ENCODE measurements at regions not wholly inside any gene's neighbourhood (a gene's known extent, or its start where the extent isn't known, plus 50 kb on each side); places are given as distances from the start of the nearest gene placed in this dataset.

DNA sequence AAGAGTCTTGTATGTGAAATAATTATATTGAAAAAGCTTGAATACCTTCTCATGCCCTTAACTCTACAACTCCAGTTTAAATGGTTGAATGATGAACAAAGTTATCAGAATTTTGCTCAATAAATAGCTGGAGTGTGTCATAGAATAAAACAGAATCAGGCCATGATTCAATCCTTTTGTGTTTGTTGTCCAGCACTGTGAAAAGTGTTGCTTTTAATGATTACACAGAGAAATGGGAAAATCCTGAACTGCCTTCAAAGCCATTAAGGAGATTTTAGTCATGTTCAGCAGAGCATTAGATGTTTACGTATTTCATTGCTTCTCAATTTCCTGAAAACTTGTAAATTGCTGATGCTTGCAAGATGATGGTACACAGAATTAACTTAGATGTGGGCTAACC lies 262.9 kb upstream of the BTBD3 start:
- ATAC-seq (replicated peaks) (no peak), DNase-seq (no peak)
- Mint-ChIP-seq H3K36me3 (ENCODE audit: insufficient read depth) (no peaks in the 10 kb centered on the region), H3K9me3 (peaks cover 8 to 9% of the 10 kb centered on the region in 2 donors), H3K27ac (no peak overlapping the region), H3K4me1 (ENCODE audit: low read depth in 2 of 2) (no peaks in the 10 kb centered on the region), H3K4me3 (no peak overlapping the region), H3K27me3 (no peaks in the 10 kb centered on the region)

DNA sequence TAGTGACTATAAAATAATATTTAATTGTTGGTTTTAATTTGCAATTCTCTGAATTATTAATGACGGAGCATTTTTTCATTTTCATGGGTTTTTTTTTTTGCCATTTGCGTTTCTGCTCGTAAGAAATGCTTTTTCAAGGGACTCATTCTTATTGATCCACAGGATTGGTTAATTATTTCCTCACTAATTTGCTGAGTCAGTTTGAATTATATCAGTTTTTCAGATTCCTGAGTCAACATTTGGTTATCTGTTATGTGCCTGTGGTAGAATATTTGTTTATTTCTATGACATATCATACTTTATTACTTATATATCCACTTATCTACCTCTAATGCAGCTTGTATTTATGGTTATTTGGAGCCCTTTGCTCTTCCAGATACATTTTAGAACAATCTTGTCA lies 257.0 kb upstream of the BTBD3 start:
- ATAC-seq (replicated peaks) (no peak), DNase-seq (no peak)
- Mint-ChIP-seq H3K9me3 (peaks cover 0 to 8% of the 10 kb centered on the region in 2 donors), H3K4me1 (ENCODE audit: low read depth in 2 of 2) (no peaks in the 10 kb centered on the region), H3K27ac (no peak overlapping the region), H3K27me3 (no peaks in the 10 kb centered on the region), H3K4me3 (no peak overlapping the region), H3K36me3 (ENCODE audit: insufficient read depth) (no peaks in the 10 kb centered on the region)

DNA sequence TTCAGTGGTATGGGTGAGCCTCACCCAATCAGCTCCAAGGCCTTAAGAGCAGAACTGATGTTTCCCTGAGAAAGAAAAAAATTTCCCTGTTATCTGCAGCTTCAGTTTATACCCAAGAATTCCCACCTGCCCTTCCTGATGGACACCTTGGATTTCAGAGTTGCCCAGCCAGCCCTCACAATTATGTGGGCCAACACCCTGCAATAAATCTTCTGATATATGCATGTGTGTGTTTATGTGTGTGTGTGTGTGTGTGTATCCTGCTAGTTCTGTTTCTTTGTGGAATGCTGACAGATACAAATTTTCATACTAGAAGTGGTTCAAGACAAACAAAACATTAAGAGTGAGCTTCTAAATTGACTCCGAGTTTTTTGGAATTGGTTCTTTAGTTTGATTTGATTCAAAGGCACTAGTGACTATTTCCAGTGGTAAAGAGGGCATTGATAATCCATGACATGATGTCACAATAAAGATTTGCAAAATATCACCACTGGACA lies 246.6 kb upstream of the BTBD3 start:
- Mint-ChIP-seq H3K27me3 (no peaks in the 10 kb centered on the region), H3K9me3 (peaks cover 10 to 19% of the 10 kb centered on the region in 2 donors), H3K4me3 (no peak overlapping the region), H3K27ac (no peak overlapping the region), H3K4me1 (ENCODE audit: low read depth in 2 of 2) (no peaks in the 10 kb centered on the region), H3K36me3 (ENCODE audit: insufficient read depth) (no peaks in the 10 kb centered on the region)
- DNase-seq (no peak), ATAC-seq (replicated peaks) (no peak)

DNA sequence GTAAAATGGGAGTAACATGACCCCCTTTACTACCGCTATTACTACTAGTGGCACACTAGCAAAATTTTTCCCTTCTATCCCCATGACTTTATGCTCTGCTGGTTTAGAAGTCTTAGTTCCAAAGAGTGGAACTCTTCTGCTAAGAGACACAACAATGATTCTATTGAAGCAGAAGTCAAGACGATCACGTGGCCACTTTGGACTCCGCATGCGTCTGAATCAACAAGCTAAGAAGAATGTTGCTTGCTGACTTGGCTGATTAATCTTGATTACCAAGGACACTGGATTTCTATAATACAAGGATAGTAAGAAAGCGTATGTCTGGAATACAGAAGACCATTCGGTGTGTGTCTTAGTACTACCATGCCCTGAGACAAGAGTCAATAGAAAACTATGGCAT lies 244.7 kb upstream of the BTBD3 start:
- ATAC-seq (replicated peaks) (no peak), DNase-seq (no peak)
- peaks cover 10 to 19% of the 10 kb centered on the region in 2 donors for H3K9me3 Mint-ChIP-seq
- H3K4me1 Mint-ChIP-seq (ENCODE audit: low read depth in 2 of 2) = no peaks in the 10 kb centered on the region
- no peaks in the 10 kb centered on the region for H3K27me3 Mint-ChIP-seq
- H3K4me3 Mint-ChIP-seq = no peak overlapping the region
- H3K36me3 Mint-ChIP-seq (ENCODE audit: insufficient read depth) = no peaks in the 10 kb centered on the region
- H3K27ac Mint-ChIP-seq = no peak overlapping the region

DNA sequence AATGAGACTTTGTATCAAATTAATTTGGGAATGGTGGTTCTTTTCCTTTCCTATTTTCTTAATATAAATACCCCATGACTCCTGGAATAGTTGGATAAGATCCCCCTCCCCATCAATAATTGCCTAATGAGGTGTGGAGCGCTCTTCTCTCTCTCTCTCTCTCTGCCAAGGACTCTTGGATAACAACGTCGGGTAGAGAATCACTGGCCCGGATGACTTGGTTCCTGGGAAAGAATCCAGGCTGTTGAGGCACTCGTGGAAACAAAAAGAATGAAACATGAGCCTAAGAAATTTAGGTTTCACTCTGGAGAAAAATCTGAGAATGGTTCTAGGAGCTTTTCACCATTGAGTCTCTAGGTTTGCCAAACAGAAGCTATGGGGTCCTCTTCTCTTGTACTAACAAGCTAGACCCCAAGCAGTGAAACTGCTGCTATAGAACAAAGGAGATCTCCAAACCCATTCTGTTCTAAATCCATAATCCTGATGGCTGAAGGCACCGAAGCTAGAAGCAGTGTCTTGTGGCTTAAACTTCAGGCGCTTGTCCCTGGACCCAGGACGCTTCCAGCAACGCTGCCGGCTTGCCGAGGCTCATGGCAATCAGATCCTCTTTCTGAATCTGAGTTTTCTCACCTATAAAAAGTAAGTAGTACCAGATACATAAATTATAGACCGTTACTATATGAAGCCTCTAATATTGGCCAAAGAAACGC lies 241.6 kb upstream of the BTBD3 start:
- Mint-ChIP-seq H3K36me3 (ENCODE audit: insufficient read depth) (no peaks in the 10 kb centered on the region), H3K4me1 (ENCODE audit: low read depth in 2 of 2) (no peaks in the 10 kb centered on the region), H3K4me3 (no peak overlapping the region), H3K9me3 (peaks cover 6% of the 10 kb centered on the region in 2 donors), H3K27me3 (no peaks in the 10 kb centered on the region), H3K27ac (no peak overlapping the region)
- ATAC-seq (replicated peaks) = no peak
- DNase-seq = no peak

DNA sequence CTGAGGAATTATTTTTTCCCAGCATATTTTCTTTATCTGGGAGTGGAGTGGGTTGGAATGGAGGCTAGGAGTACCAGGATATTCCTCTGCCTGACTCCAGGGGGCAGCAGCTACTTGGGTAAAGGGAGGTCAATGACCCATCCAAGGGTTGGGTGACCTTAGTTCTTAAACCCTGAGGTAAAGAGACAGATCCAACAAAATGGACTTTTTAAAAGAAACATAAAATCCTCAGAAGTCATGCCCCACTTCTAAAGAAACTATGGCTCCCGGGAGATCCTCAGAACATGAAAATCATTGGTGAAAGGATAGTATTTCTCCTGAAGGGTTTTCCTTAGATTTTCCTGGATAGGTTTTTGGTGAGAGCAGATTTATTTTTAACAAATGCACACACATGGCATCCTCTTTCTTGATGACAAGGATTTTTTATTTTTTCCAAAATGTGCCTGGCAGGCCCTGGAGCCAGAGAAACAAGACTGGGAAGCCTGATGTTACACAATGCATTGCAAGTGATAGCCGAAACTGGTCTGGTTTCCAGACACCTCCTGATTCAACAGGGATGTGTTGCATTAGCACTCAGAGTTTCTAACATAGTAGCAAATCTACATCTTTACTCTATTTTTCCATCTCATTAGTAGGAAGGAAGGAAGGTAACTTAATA lies 240.9 kb upstream of the BTBD3 start:
- no peak overlapping the region for H3K4me3 Mint-ChIP-seq
- H3K27ac Mint-ChIP-seq = no peak overlapping the region
- no peak for ATAC-seq (replicated peaks)
- H3K9me3 Mint-ChIP-seq = peaks cover 6 to 7% of the 10 kb centered on the region in 2 donors
- H3K27me3 Mint-ChIP-seq = no peaks in the 10 kb centered on the region
- H3K36me3 Mint-ChIP-seq (ENCODE audit: insufficient read depth) = no peaks in the 10 kb centered on the region
- H3K4me1 Mint-ChIP-seq (ENCODE audit: low read depth in 2 of 2) = no peaks in the 10 kb centered on the region
- no peak for DNase-seq

DNA sequence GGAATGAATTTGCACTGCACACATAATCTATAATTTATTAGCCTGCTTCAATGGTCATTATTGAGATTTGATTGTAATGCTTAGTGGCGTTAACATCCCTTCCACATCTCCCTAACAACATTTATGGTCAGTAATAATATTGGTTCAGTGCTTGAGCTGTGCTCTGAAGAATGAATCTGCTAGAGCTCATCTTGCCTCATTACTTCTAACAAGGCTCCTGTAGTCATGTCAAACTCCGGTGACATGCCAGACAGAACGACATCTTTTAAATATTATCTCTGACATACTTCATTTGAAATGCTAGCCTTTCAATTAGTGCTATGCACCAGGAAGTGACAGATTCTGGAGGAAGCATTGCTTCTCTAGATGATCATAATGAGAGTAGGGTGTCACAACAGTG lies 240.3 kb upstream of the BTBD3 start:
- Mint-ChIP-seq H3K4me1 (ENCODE audit: low read depth in 2 of 2) (no peaks in the 10 kb centered on the region), H3K27me3 (no peaks in the 10 kb centered on the region), H3K36me3 (ENCODE audit: insufficient read depth) (no peaks in the 10 kb centered on the region), H3K27ac (no peak overlapping the region), H3K9me3 (peaks cover 6 to 7% of the 10 kb centered on the region in 2 donors), H3K4me3 (no peak overlapping the region)
- DNase-seq (no peak), ATAC-seq (replicated peaks) (no peak)

DNA sequence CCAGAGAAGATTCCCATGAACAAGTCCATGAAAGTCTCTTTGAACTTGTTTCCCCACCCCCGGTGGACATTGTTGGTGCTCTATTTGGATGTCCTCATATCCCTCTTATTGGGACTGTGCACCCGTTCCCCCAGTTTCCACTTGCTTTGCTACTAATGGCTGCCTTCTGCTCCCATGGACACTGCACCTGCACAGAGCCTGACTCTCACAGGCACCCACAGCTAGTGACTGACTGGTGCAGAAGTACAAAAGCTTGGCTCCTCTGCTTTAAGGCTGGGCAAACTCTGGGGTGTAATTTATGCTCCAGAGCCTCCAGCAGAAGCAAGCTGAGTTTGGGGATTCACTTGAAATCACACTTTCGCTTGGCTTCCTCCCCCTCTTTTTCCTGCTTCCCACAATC lies 239.9 kb upstream of the BTBD3 start:
- H3K4me1 Mint-ChIP-seq (ENCODE audit: low read depth in 2 of 2) = no peaks in the 10 kb centered on the region
- H3K36me3 Mint-ChIP-seq (ENCODE audit: insufficient read depth) = no peaks in the 10 kb centered on the region
- DNase-seq (no peak), ATAC-seq (replicated peaks) (no peak)
- H3K9me3 Mint-ChIP-seq = peaks cover 6 to 7% of the 10 kb centered on the region in 2 donors
- no peaks in the 10 kb centered on the region for H3K27me3 Mint-ChIP-seq
- H3K27ac Mint-ChIP-seq = no peak overlapping the region
- H3K4me3 Mint-ChIP-seq = no peak overlapping the region

DNA sequence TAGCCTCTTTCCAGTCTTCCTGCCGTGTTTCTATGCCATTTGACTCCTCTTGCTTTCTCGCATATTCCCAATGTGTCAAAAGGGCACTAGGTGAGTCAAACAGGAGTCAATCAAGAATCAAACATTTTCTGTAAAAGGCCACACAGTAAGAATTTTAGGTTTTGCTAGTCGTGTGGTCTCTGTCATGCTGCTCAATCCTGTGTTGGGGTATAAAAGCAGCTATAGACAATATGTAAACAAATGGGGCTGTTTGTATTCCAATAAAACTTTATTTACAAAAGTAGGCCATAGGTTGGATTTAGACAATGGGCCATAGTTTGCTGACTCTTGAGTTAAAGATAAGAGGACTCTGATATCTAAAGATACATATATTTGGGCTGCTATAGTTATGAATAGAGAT lies 235.4 kb upstream of the BTBD3 start:
- no peaks in the 10 kb centered on the region for H3K4me1 Mint-ChIP-seq (ENCODE audit: low read depth in 2 of 2)
- H3K9me3 Mint-ChIP-seq = peaks cover 0 to 10% of the 10 kb centered on the region in 2 donors
- no peak overlapping the region for H3K27ac Mint-ChIP-seq
- H3K27me3 Mint-ChIP-seq = no peaks in the 10 kb centered on the region
- H3K4me3 Mint-ChIP-seq = no peak overlapping the region
- H3K36me3 Mint-ChIP-seq (ENCODE audit: insufficient read depth) = no peaks in the 10 kb centered on the region
- no peak for ATAC-seq (replicated peaks)
- DNase-seq = no peak

DNA sequence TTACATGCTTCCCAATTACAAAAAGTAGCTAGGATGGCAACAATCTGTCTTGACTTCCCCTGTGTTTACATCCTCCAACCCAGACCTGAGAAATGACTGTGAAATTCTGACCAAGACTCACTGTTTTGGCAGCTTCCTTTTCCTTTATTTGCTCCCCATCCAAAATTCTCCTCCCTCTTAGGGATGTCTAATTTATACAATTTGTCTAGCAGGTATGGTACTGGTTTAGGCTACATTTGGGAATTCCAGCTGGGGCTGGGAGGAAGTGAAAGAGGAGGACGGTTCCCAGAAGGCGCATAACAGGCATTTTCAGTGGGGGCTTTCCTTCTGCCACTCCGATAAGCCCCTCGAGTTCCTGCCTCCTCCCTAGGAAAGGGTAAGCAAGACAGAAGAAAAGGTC lies 231.5 kb upstream of the BTBD3 start:
- ATAC-seq (replicated peaks) = no peak
- H3K9me3 Mint-ChIP-seq = peaks cover 9 to 10% of the 10 kb centered on the region in 2 donors
- no peaks in the 10 kb centered on the region for H3K36me3 Mint-ChIP-seq (ENCODE audit: insufficient read depth)
- H3K27ac Mint-ChIP-seq = no peak overlapping the region
- DNase-seq = no peak
- H3K4me3 Mint-ChIP-seq = no peak overlapping the region
- H3K27me3 Mint-ChIP-seq = no peaks in the 10 kb centered on the region
- H3K4me1 Mint-ChIP-seq (ENCODE audit: low read depth in 2 of 2) = no peaks in the 10 kb centered on the region

DNA sequence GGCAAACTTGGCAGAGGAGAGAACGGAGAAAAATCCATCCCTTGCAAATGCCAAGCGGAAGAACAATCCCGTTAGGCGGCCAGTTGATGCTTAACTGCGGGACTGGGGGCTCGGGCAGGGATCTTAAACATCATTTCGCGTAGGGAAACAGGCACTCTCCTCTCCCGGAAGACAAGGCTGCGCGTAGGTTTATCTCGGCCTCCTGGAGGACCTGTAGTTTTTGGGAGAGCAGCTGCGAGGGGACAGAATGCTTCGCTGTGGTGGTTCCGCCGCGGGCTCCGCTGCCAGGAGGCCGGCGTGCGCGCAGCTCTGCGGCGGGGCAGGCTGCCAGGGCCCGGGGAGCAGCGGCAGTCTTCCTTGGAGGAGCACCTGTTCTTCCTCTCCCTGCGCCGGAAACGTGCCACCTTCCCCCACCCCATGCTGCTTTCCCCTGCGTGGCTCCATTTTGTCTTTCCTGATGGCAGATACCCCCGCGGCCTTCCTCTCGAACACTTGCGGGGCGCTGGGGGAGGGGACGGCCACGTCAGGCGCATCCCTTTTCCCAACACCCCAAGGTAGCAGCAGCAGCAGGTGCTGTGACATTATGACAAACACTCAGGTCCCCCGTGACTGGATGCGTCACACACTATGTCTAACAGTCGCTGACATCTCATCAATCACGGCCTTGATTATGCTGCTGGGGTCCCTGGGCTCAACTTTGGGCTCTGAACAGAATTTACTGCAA lies 230.7 kb upstream of the BTBD3 start:
- Mint-ChIP-seq H3K27ac (no peak overlapping the region), H3K4me1 (ENCODE audit: low read depth in 2 of 2) (no peaks in the 10 kb centered on the region), H3K9me3 (peaks cover 9 to 10% of the 10 kb centered on the region in 2 donors), H3K4me3 (no peak overlapping the region), H3K27me3 (no peaks in the 10 kb centered on the region), H3K36me3 (ENCODE audit: insufficient read depth) (no peaks in the 10 kb centered on the region)
- ATAC-seq (replicated peaks) = no peak
- no peak for DNase-seq

DNA sequence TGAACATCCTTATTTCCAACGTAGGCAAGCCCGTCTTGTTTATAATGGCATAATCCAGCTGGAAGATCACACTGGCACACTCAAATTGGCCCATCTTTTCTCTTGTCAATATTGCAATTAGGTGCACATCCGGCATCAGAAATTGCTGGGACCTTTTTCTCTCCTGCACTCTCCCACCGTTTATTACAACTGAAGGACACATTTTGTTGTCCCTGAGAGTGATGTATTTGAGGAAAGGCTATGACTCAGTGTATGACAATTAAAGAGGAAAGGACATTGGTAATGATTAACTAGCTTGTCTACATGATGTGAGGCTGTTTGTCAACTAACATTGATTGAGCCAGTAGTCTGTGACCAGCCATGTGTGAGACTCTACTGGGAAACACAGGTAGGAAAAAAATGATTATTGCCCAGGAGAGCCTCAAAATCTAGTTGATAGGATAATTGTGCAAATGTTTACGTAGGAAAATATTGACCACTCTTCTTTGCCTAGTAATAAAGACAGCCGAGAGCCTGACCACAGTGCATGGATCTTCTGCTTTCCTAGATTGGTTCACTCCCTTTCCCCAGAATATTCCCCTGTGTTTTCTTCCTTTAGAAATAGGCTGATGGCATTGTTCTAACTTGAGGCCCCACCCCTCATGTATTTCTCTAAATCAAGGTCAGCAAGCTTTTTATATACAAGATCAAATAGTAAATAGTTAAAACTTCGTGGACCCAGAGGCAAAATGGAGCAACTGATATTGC lies 230.0 kb upstream of the BTBD3 start:
- no peak overlapping the region for H3K27ac Mint-ChIP-seq
- peaks cover 9 to 10% of the 10 kb centered on the region in 2 donors for H3K9me3 Mint-ChIP-seq
- H3K4me1 Mint-ChIP-seq (ENCODE audit: low read depth in 2 of 2) = no peaks in the 10 kb centered on the region
- DNase-seq (no peak), ATAC-seq (replicated peaks) (no peak)
- no peak overlapping the region for H3K4me3 Mint-ChIP-seq
- no peaks in the 10 kb centered on the region for H3K27me3 Mint-ChIP-seq
- no peaks in the 10 kb centered on the region for H3K36me3 Mint-ChIP-seq (ENCODE audit: insufficient read depth)

DNA sequence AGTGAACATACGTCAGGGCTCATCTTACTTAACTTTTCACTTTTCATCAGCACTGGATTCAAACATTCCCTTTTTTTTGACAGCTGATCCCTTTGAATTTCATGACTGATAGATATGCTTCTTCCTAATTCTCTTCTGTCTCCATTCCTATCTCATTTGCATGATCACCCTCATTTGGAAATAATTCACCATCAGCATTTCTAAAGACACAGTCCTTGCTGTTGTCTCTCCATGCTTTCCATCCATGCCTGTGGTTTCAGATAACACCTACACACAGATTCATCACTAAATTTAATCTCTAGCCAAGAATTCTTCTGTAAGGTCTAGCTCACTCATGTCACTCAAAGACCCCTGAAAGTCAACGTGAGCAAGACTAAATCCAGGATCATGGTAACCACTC lies 228.4 kb upstream of the BTBD3 start:
- Mint-ChIP-seq H3K4me3 (no peak overlapping the region), H3K27ac (no peak overlapping the region), H3K36me3 (ENCODE audit: insufficient read depth) (no peaks in the 10 kb centered on the region), H3K4me1 (ENCODE audit: low read depth in 2 of 2) (no peaks in the 10 kb centered on the region), H3K9me3 (peaks cover 6 to 9% of the 10 kb centered on the region in 2 donors), H3K27me3 (no peaks in the 10 kb centered on the region)
- ATAC-seq (replicated peaks) = no peak
- DNase-seq = no peak

Measured in effector memory CD8-positive, alpha-beta T cell (primary cell).